Raji (cell line): ENCODE measurements at regions not wholly inside any gene's neighbourhood (a gene's known extent, or its start where the extent isn't known, plus 50 kb on each side); places are given as distances from the start of the nearest gene placed in this dataset.

Experiments
- POLR2A ChIP-seq: IDR thresholded peaks from 2 replicates; pipeline ENCODE4 v1.6.1; 2011; ENCODE audit warnings: low read depth, low read length, control low read depth; ENCODE audit not compliant: insufficient read depth

DNA sequence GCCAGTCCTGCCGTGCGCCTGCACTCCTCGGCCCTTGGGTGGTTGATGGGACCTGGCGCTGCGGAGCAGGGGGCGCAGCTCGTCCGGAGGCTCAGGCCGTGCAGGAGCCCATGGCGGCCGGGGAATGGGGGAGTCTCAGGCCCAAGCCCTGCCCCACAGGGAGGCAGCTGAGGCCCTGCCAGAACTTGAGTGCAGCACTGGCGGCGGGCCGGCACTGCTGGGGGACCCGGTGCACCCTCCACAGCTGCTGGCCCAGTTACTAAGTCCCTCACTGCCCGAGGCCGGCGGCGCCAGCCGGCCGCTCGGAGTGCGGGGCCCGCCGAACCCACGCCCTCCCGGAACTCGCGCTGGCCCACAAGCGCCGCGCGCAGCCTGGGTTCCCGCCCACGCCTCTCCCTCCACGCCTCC, 190.9 kb upstream of the MME start:
- no peak for TF ChIP-seq POLR2A

GRCh38 chr3:154887869-154888268, 192.2 kb upstream of the MME start:
- no peak for TF ChIP-seq POLR2A

- no peak for TF ChIP-seq POLR2A
These were observed 193.7 kb upstream of the MME start for GRCh38 chr3:154886437-154886836.

DNA sequence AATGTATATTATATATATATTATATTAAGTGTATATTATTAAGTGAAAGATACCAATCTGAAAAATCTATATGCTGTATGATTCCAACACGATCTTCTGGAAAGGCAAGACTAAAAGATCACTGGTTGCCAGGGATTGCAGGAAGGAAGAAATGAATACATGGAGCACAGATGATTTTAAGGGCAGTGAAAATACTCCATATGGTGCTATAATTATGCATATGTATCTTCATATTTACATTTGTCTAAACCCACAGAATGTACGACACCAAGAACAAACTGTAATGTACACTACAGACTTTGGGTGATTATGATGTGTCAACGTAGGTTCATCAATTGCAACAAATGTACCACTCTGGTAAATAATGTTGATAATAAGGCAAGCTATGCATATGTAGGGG, 194.7 kb upstream of the MME start:
- no peak for TF ChIP-seq POLR2A

- TF ChIP-seq POLR2A: no peak
These were observed 195.2 kb upstream of the MME start for GRCh38 chr3:154884952-154885351.

- no peak for TF ChIP-seq POLR2A
These were observed 205.0 kb upstream of the MME start for GRCh38 chr3:154875142-154875541.

DNA sequence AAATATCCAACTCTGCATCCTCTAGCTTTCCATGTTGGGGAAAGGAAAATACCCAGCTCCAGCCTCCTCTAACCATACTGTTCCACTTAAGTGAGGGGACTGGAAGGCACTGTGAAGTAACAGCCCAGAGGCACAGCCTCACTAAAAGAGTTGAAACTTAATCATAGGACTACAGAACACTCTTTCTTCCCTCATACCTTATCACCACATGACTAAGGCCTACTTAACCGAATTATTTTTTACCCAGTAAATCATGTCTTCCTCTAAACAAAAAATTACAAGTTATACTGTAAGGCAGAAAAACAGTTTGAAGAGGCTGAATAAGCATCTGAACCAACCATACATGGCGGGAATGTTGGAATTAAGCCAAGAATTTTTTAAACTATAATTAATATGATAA, 207.4 kb upstream of the MME start:
- TF ChIP-seq POLR2A: no peak

GRCh38 chr3:154872074-154872473, 208.0 kb upstream of the MME start:
- no peak for TF ChIP-seq POLR2A

GRCh38 chr3:154864947-154865346, 215.2 kb upstream of the MME start:
- TF ChIP-seq POLR2A: no peak

DNA sequence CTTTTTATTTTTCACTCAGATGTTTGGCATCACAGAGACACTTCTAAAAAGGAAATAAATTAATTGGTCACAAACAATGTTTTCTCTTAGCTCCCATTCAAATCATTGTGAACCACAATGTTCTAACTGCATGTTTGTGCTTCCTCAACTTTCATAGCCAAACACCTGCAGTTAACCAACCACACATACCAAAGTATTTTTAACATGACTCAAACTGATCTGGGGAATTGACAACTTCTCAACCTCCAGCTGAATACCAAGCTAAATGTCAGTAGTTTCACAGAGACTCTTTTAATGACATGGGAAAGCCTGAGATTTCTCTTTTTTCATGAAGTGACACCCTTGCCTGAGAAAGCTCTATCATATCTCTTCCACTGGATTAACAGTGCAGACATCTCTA, 217.9 kb upstream of the MME start:
- TF ChIP-seq POLR2A: no peak; the same call in 1 of the 2 replicates

- TF ChIP-seq POLR2A: no peak
These were observed 227.6 kb upstream of the MME start for GRCh38 chr3:154852515-154852914.

DNA sequence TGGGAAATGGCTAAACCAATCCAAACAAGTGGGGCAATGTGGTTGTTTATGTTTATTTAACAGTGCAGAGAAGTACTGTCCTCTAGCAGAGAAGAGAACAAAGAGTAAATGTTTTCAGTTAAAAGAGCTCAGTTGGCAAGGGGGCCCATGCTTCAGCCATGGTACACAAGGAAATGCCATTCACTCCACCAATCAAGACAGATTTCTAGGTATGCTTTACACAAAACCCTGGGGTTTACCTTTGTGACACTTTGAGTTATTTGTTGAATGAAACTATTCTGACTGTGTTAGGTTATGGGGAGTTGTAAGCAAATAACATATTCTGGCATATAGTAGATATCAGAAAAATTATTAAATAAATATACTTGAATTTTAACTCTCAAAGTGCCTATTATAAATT, 228.5 kb upstream of the MME start:
- TF ChIP-seq POLR2A: no peak

DNA sequence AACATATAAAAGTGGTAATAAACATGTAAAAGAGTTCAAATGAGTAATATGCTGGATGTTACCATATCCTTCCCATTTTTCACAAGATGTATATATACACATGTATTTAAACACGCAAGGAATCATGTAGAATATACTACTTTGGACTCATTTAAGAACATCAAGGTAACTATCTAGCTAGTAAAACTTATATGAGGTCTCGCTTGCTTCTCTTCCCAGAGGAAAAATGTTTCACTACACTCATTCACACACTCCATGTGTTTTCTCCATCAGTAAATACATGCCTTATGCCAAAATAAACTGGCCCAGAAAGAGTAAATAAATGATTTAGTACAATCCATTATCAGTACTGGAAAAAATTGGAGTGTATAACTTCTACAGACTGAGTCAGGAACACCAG, 229.2 kb upstream of the MME start:
- TF ChIP-seq POLR2A: no peak

DNA sequence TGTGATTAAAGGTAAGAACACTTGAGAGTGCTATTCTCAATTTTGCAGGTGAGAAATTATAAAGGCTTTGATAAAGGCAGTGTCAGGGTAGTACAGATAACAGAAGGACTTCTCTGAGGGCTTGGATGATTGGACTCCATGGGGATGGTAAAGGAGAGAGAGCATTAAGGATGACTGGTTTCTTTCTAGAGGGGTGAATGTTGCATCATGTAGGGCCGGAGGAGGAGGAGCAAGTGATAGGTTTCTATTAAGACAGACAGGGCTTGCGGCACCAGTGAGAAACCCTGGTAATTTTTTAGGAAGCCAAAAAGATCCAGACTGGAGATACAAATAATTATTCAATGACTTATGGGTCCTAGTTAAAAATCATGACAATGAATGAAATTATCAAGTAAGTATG, 230.7 kb upstream of the MME start:
- no peak for TF ChIP-seq POLR2A

DNA sequence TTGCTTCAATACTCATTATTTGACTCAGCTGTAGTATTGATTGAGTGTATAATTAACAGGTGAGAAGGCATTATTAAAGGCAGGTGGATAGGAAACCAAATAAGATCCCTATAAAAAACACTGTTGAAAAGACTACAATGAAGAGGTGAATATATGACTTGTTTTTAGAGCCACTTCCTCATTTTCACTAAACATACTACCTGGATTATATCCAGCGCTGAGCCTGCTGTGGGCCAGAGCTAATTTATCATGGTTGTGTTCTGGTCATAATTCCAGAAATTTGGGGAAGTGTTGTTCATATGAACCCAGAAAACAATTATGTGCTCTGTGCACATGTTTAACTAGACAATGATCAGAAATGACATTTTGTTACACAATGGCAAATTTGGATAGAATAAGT, 235.3 kb upstream of the MME start:
- TF ChIP-seq POLR2A: no peak

DNA sequence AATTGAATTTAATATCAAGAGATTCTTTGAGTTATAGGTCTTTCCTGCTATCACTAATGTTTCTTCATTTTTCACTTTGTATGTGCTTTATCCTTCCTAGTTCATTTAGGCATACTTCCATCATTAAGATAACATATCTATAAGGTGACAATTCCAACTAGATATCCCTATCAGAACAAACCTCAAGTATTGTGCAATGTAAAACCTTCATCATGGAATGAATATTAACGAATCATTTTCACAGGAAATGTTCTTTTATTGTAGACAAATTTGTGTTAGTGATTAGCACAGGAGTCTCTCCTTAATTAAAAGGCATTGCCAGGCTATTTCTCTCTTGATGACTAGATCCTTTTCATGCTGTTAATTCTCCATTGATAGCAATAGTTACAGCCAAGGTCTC, 236.5 kb upstream of the MME start:
- no peak for TF ChIP-seq POLR2A

- TF ChIP-seq POLR2A: no peak
These were observed 237.6 kb upstream of the MME start for GRCh38 chr3:154842536-154842935.

DNA sequence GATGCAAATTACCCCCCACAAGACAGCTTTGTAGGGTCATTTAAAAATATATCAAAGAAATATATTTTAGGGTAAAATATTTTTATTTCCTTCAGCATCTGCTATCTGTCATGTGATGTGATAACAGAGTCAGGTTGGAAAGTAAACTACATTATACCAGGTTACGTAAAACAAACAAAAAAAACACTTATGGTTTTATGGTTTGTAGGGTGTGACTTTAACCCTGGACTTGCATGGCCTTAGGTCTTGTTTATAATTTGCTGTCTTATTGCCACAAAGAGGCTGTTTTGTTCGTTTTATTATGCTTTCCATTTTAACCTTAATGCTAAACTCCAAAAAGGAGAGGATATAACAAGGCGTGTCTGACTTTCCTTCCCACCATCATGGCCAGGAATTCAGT, 244.5 kb upstream of the MME start:
- TF ChIP-seq POLR2A: no peak
